Testis (tissue), 2 donors: ENCODE measurements at regions not wholly inside any gene's neighbourhood (a gene's known extent, or its start where the extent isn't known, plus 50 kb on each side); places are given as distances from the start of the nearest gene placed in this dataset.

Experiments
- DNase-seq: peaks from one replicate; pipeline ENCODE4 v3.0.0-alpha.2; 2019
- H3K27ac ChIP-seq, 2 donors: fragments of 200-600 bp; sonication (generic); one replicate each; pipeline ENCODE4 v1.5.1; 2019
- H3K27me3 ChIP-seq: fragments of 200-600 bp; sonication (generic); one replicate; pipeline ENCODE4 v1.5.1; 2019
- H3K36me3 ChIP-seq: fragments of 200-600 bp; sonication (generic); one replicate; pipeline ENCODE4 v1.5.1; 2017; ENCODE audit warnings: low read depth; ENCODE audit errors: missing control alignments
- H3K4me1 ChIP-seq: fragments of 200-600 bp; sonication (generic); one replicate; pipeline ENCODE4 v1.5.1; 2019
- H3K4me3 ChIP-seq, 2 donors: fragments of 200-600 bp; sonication (generic); one replicate each; pipeline ENCODE4 v1.5.1; 2017 to 2019
- H3K9me3 ChIP-seq: fragments of 200-600 bp; sonication (generic); one replicate; pipeline ENCODE4 v1.5.1; 2017
- POLR2A ChIP-seq: fragments of 450-650 bp; IDR thresholded peaks from one replicate; pipeline ENCODE4 v1.6.1; 2017; ENCODE audit warnings: antibody characterized with exemption, mild to moderate bottlenecking, moderate library complexity
- WGBS, 2 donors: methylation state at CpG; one replicate each; pipeline ENCODE4 v1.1.5; 2018; 5-methylcytosine and 5-hydroxymethylcytosine counted together
- intact Hi-C: fragments of 100-400 bp; cut with DNase I; formaldehyde crosslinking; loops from one replicate; pipeline ENCODE4 v1.15.1; 2023; ENCODE audit warnings: low total_unique reads
- TF ChIP-seq, protein P1 (sequence below), 3 experiments: fragments of 450-650 bp in 2 of 3; fragments of 200-600 bp in 1 of 3; sonication (generic) in 1 of 3; IDR thresholded peaks; one replicate each; pipeline ENCODE4 v1.5.1; 2016 to 2019; ENCODE audit warnings: antibody characterized with exemption in 3 of 3, mild to moderate bottlenecking in 2 of 3, moderate library complexity in 1 of 3

DNA sequence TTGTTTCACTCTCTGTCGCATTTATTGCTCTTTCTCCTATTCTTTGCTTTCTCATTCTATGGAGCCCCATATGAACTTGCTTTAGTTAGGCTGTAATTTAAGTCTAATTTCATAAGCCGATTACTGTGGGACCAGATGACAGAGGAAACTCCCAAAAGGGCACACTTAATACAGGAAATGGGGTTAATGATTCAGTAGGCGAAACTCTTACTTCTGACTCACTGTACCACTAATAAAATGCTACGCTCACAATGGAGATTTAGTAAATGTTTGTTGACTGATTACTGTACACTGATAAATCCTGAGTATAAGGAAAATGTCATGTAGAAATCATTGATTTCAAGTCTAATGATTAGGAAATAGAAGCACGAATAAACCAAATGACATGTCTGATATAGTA is 276.4 kb downstream of the KLF5 start:
- Histone ChIP-seq H3K4me3 (no peak overlapping the region), H3K9me3 (no peaks in the 10 kb centered on the region), H3K36me3 (no peaks in the 10 kb centered on the region), H3K4me1 (no peaks in the 10 kb centered on the region), H3K27me3 (no peaks in the 10 kb centered on the region), H3K27ac (no peak overlapping the region)
- DNase-seq, result no peak
- WGBS, 2 donors, result 83 to 88% methylated on average over 5 of the region's 5 CpGs
- no peak for TF ChIP-seq POLR2A
- TF ChIP-seq, protein P1, sequence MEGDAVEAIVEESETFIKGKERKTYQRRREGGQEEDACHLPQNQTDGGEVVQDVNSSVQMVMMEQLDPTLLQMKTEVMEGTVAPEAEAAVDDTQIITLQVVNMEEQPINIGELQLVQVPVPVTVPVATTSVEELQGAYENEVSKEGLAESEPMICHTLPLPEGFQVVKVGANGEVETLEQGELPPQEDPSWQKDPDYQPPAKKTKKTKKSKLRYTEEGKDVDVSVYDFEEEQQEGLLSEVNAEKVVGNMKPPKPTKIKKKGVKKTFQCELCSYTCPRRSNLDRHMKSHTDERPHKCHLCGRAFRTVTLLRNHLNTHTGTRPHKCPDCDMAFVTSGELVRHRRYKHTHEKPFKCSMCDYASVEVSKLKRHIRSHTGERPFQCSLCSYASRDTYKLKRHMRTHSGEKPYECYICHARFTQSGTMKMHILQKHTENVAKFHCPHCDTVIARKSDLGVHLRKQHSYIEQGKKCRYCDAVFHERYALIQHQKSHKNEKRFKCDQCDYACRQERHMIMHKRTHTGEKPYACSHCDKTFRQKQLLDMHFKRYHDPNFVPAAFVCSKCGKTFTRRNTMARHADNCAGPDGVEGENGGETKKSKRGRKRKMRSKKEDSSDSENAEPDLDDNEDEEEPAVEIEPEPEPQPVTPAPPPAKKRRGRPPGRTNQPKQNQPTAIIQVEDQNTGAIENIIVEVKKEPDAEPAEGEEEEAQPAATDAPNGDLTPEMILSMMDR (IDR thresholded peaks at IDR 0.05), result no peak
- intact Hi-C loops, result no loop called here

DNA sequence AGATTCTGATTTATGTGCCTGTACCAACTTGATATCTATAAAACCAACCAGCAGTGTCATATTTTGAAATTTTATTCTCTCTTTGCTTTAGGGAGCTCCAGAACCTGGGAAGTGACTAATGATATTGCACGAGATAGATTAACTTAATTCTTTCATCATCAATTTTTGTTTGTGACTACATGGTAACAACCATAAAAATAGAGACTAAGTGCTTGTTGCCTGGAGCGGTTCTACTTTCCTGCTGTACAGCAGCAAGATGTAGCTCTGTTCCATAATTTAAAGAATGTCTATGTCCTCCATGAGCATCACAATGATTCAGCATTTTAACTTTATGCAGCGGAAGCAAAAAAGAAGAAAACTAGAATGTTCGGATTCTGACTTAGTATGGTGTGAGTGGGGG is 275.6 kb downstream of the KLF5 start:
- Histone ChIP-seq H3K27ac (no peak overlapping the region), H3K9me3 (no peaks in the 10 kb centered on the region), H3K4me3 (no peak overlapping the region), H3K4me1 (no peaks in the 10 kb centered on the region), H3K36me3 (no peaks in the 10 kb centered on the region), H3K27me3 (no peaks in the 10 kb centered on the region)
- TF ChIP-seq, protein P1 (IDR thresholded peaks at IDR 0.05), result no peak
- no peak for TF ChIP-seq POLR2A
- intact Hi-C loops, result no loop called here
- 90 to 92% methylated on average over 4 of the region's 4 CpGs for WGBS, 2 donors
- no peak for DNase-seq

DNA sequence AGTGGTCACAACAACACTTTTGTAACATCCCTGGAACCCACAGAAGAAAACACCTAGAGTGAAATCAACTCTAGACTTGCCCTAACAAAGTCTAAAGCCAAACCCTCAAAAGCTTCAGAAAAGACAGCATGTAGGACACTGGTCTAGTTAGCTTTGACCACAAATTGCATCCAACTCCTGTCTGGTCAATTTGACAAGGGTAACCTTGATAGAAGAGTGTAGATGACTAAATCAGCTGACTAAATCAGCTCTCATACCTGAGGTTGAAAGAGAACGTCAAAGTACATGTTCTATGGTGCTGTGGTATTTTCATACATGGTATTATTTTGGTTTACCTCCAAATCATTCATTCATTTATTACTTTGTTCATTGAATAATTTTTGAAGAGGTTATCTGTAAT is 272.8 kb downstream of the KLF5 start:
- H3K36me3 ChIP-seq, result no peaks in the 10 kb centered on the region
- H3K4me1 ChIP-seq, result no peaks in the 10 kb centered on the region
- H3K9me3 ChIP-seq, result no peaks in the 10 kb centered on the region
- no peak for DNase-seq
- no peak for TF ChIP-seq POLR2A
- TF ChIP-seq, protein P1 (IDR thresholded peaks at IDR 0.05), result no peak
- WGBS, 2 donors, result 93 to 95% methylated on average over 1 of the region's 1 CpG
- H3K27ac ChIP-seq, result no peak overlapping the region
- no peak overlapping the region for H3K4me3 ChIP-seq
- H3K27me3 ChIP-seq, result no peaks in the 10 kb centered on the region
- intact Hi-C loops, result no loop called here

DNA sequence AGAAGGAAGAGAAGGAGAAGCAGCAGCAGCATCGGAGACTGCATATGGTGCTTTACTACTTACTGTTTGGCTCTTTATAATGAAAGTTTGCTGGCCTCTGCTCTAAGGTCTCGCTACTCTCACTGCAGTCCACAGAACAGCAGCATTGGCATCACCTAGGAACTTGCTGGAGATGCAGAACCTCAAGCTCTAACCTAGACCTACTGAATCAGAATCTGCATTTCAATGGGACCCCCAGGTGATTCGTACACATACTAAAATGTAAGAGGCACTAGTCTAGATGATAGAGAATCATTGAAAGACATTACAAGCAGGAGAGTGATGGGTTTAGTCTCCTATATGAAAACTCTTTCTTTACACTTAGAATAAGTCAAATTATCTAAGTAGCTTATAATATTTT is 270.6 kb downstream of the KLF5 start:
- no peak for DNase-seq
- no peaks in the 10 kb centered on the region for H3K9me3 ChIP-seq
- H3K27ac ChIP-seq, result no peak overlapping the region
- H3K4me3 ChIP-seq, result no peak overlapping the region
- intact Hi-C loops, result no loop called here
- WGBS, 2 donors, result 74 to 92% methylated on average over 3 of the region's 3 CpGs
- H3K4me1 ChIP-seq, result no peaks in the 10 kb centered on the region
- TF ChIP-seq POLR2A, result no peak
- TF ChIP-seq, protein P1 (IDR thresholded peaks at IDR 0.05), result no peak
- H3K36me3 ChIP-seq, result no peaks in the 10 kb centered on the region
- H3K27me3 ChIP-seq, result no peaks in the 10 kb centered on the region

DNA sequence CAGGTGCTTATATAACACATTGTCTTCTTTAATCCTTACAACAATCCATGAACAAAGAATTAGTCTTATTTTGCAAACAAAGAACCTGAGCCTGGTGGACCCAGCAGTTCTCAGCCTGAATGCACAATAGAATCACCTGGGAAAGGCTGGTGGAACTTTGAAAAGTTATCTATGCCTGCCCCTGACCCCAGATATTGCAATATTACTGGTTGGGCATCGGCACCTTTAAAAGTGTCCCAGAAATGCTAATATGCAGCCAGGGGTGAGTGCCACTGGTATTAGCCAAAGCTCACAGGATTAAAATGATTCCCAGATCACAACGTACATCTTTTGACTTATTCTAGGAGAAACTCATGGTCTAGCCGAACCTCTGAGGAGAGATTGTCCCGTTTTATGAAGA is 268.8 kb downstream of the KLF5 start:
- TF ChIP-seq POLR2A, result no peak
- TF ChIP-seq, protein P1 (IDR thresholded peaks at IDR 0.05), result no peak
- no peaks in the 10 kb centered on the region for H3K27me3 ChIP-seq
- 82 to 92% methylated on average over 4 of the region's 4 CpGs for WGBS, 2 donors
- DNase-seq, result no peak
- H3K4me3 ChIP-seq, result no peak overlapping the region
- H3K4me1 ChIP-seq, result no peaks in the 10 kb centered on the region
- H3K36me3 ChIP-seq, result no peaks in the 10 kb centered on the region
- intact Hi-C loops, result no loop called here
- H3K27ac ChIP-seq, result no peak overlapping the region
- H3K9me3 ChIP-seq, result no peaks in the 10 kb centered on the region
